ENCODE measurements at regions not wholly inside any gene's neighbourhood (a gene's known extent, or its start where the extent isn't known, plus 50 kb on each side); places are given as distances from the start of the nearest gene placed in this dataset.

GRCh38 chr7:10355816-10356215, 617.9 kb upstream of the PHF14 start:
- Histone ChIP-seq H3K4me3 (no peak overlapping the region), H3K4me1 (no peaks in the 10 kb centered on the region), H3K36me3 (no peaks in the 10 kb centered on the region), H3K27me3 (no peaks in the 10 kb centered on the region), H3K27ac (no peak overlapping the region), H3K9me3 (no peaks in the 10 kb centered on the region)
- TF ChIP-seq POLR2A (IDR thresholded peaks at IDR 0.05) (no peak), CTCF (IDR thresholded peaks at IDR 0.05) (no peak), POLR2AphosphoS5 (IDR thresholded peaks at IDR 0.05; ENCODE audit: insufficient read depth in 1 of 2, low read depth in 1 of 2) (no peak)
- no peak for DNase-seq (ENCODE audit: extremely low spot score in 2 of 2)
- intact Hi-C loops (cut with DNase I): no loop called here

GRCh38 chr7:10360050-10360449, 613.6 kb upstream of the PHF14 start:
- Histone ChIP-seq H3K27me3 (no peaks in the 10 kb centered on the region), H3K4me3 (no peak overlapping the region), H3K9me3 (no peaks in the 10 kb centered on the region), H3K27ac (no peak overlapping the region), H3K36me3 (no peaks in the 10 kb centered on the region), H3K4me1 (no peaks in the 10 kb centered on the region)
- intact Hi-C loops (cut with DNase I): no loop called here
- peak in 1 of 2 donors; percentile 83 for DNase-seq (ENCODE audit: extremely low spot score in 2 of 2)
- TF ChIP-seq POLR2AphosphoS5 (IDR thresholded peaks at IDR 0.05; ENCODE audit: insufficient read depth in 1 of 2, low read depth in 1 of 2): no peak
- TF ChIP-seq POLR2A (IDR thresholded peaks at IDR 0.05): no peak
- no peak for TF ChIP-seq CTCF (IDR thresholded peaks at IDR 0.05)

GRCh38 chr7:10401793-10402192, 571.9 kb upstream of the PHF14 start:
- Histone ChIP-seq H3K9me3 (no peaks in the 10 kb centered on the region), H3K27ac (no peak overlapping the region), H3K27me3 (no peaks in the 10 kb centered on the region), H3K36me3 (no peaks in the 10 kb centered on the region), H3K4me3 (no peak overlapping the region), H3K4me1 (no peaks in the 10 kb centered on the region)
- TF ChIP-seq POLR2A (IDR thresholded peaks at IDR 0.05): no peak
- no peak for TF ChIP-seq POLR2AphosphoS5 (IDR thresholded peaks at IDR 0.05; ENCODE audit: insufficient read depth in 1 of 2, low read depth in 1 of 2)
- TF ChIP-seq CTCF (IDR thresholded peaks at IDR 0.05): no peak
- intact Hi-C loops (cut with DNase I): no loop called here
- DNase-seq (ENCODE audit: extremely low spot score in 2 of 2): no peak

- H3K27ac ChIP-seq: no peak overlapping the region
- DNase-seq (ENCODE audit: extremely low spot score in 2 of 2): no peak
- H3K9me3 ChIP-seq: no peaks in the 10 kb centered on the region
- H3K27me3 ChIP-seq: no peaks in the 10 kb centered on the region
- no peaks in the 10 kb centered on the region for H3K36me3 ChIP-seq
- no peaks in the 10 kb centered on the region for H3K4me1 ChIP-seq
- TF ChIP-seq POLR2A (IDR thresholded peaks at IDR 0.05): no peak
- peak in 2 of 3 experiments; percentile 32 to 40 for TF ChIP-seq CTCF (IDR thresholded peaks at IDR 0.05)
- intact Hi-C loops (cut with DNase I): no loop called here
- no peak overlapping the region for H3K4me3 ChIP-seq
These were observed 561.2 kb upstream of the PHF14 start for GRCh38 chr7:10412422-10413019.

GRCh38 chr7:10418985-10419384, 554.7 kb upstream of the PHF14 start:
- no peaks in the 10 kb centered on the region for H3K9me3 ChIP-seq
- TF ChIP-seq CTCF (IDR thresholded peaks at IDR 0.05): no peak
- no peak for DNase-seq (ENCODE audit: extremely low spot score in 2 of 2)
- H3K4me3 ChIP-seq: no peak overlapping the region
- H3K27me3 ChIP-seq: no peaks in the 10 kb centered on the region
- H3K27ac ChIP-seq: no peak overlapping the region
- H3K4me1 ChIP-seq: no peaks in the 10 kb centered on the region
- no peaks in the 10 kb centered on the region for H3K36me3 ChIP-seq
- intact Hi-C loops (cut with DNase I): no loop called here
